B cell (primary cell): ENCODE measurements at regions not wholly inside any gene's neighbourhood (a gene's known extent, or its start where the extent isn't known, plus 50 kb on each side); places are given as distances from the start of the nearest gene placed in this dataset.

ENCODE experiments used
- CTCF ChIP-seq: fragments of 200-600 bp; IDR thresholded peaks from one replicate; pipeline ENCODE4 v1.8.0; 2022; ENCODE audit warnings: antibody characterized with exemption, mild to moderate bottlenecking
- EZH2 ChIP-seq: IDR thresholded peaks from 2 replicates; pipeline ENCODE4 v1.6.1; 2012; ENCODE audit warnings: borderline replicate concordance, low read depth, mild to moderate bottlenecking, moderate library complexity, low read length; ENCODE audit not compliant: insufficient read depth, poor library complexity, severe bottlenecking

GRCh38 chr18:22521026-22521707 lies 103.5 kb upstream of the CTAGE1 start:
- TF ChIP-seq EZH2, result no peak
- no peak for TF ChIP-seq CTCF
